MCF 10A (cell line): ENCODE measurements at regions not wholly inside any gene's neighbourhood (a gene's known extent, or its start where the extent isn't known, plus 50 kb on each side); places are given as distances from the start of the nearest gene placed in this dataset.

Experiments used
- BruUV-seq: library from RNA; stranded (reverse); fragments of 400-500 nt; replicated peaks from 2 replicates; lab custom pipeline; 2021; lab: Mats Ljungman, UMichigan
- CTCF ChIA-PET: fragments of 300-600 bp; sonication (Branson Sonifier 250); formaldehyde crosslinking; extraction: SDS; loops from one replicate; lab custom pipeline; 2021; ENCODE audit warnings: antibody characterized with exemption, inconsistent platforms; lab: Yijun Ruan, JAX
- POLR2A ChIA-PET: fragments of 300-600, 350-650 bp; sonication (Branson Sonifier 250); formaldehyde crosslinking; extraction: SDS; loops from one replicate; lab custom pipeline; 2020; ENCODE audit warnings: antibody characterized with exemption, inconsistent platforms; lab: Yijun Ruan, JAX
- DNase-seq: peaks from one replicate; pipeline ENCODE4 v3.0.0-alpha.2; 2018; ENCODE audit not compliant: unreplicated experiment
- H3K27ac Mint-ChIP-seq: one replicate; pipeline ENCODE4 v1.8.0; 2022; ENCODE audit warnings: mild to moderate bottlenecking, low read depth, mixed read lengths; ENCODE audit not compliant: unreplicated experiment
- H3K27me3 Mint-ChIP-seq: one replicate; pipeline ENCODE4 v1.8.0; 2022; ENCODE audit warnings: mixed read lengths; ENCODE audit not compliant: insufficient read depth, unreplicated experiment
- H3K36me3 Mint-ChIP-seq: one replicate; pipeline ENCODE4 v1.8.0; 2022; ENCODE audit warnings: mild to moderate bottlenecking, moderate library complexity, mixed read lengths; ENCODE audit not compliant: insufficient read depth, unreplicated experiment
- H3K4me1 Mint-ChIP-seq: one replicate; pipeline ENCODE4 v1.8.0; 2022; ENCODE audit warnings: mixed read lengths; ENCODE audit not compliant: insufficient read depth, unreplicated experiment
- H3K4me3 Mint-ChIP-seq: one replicate; pipeline ENCODE4 v1.8.0; 2022; ENCODE audit warnings: mild to moderate bottlenecking, moderate library complexity, mixed read lengths; ENCODE audit not compliant: unreplicated experiment
- H3K9me3 Mint-ChIP-seq: one replicate; pipeline ENCODE4 v1.8.0; 2022; ENCODE audit warnings: mixed read lengths; ENCODE audit not compliant: unreplicated experiment
- CTCF ChIP-seq: fragments of 200-600 bp; IDR thresholded peaks from one replicate; pipeline ENCODE4 v1.8.0; 2022; ENCODE audit warnings: antibody characterized with exemption, mild to moderate bottlenecking; ENCODE audit not compliant: unreplicated experiment
- intact Hi-C: fragments of 100-400 bp; cut with micrococcal nuclease; formaldehyde crosslinking; loops from 2 replicates; pipeline ENCODE4 v1.14.1; 2022

- H3K27me3 Mint-ChIP-seq = no peaks in the 10 kb centered on the region
- no peak overlapping the region for H3K27ac Mint-ChIP-seq
- ChIA-PET POLR2A (interaction anchor here (0.6 to 0.8 kb wide), 3 partner anchors 9 to 180 kb away, joined by 3 to 4 read pairs (median 4); no protein-coding TSS in a partner anchor), CTCF (no interaction called here)
- BruUV-seq = no TSS peak
- peaks cover 17% of the 10 kb centered on the region for H3K4me1 Mint-ChIP-seq
- DNase-seq = no peak
- intact Hi-C loops = no loop called here
- no peak overlapping the region for H3K4me3 Mint-ChIP-seq
- H3K36me3 Mint-ChIP-seq = no peaks in the 10 kb centered on the region
- H3K9me3 Mint-ChIP-seq = no peaks in the 10 kb centered on the region
- TF ChIP-seq CTCF = no peak
These were observed 98.4 kb upstream of the CAST start for GRCh38 chr5:96563816-96564215.

GRCh38 chr5:96565582-96566265 is 96.5 kb upstream of the CAST start:
- H3K27ac Mint-ChIP-seq = peak overlapping the region; percentile 27
- TF ChIP-seq CTCF = no peak
- DNase-seq = peak; percentile 65
- peaks cover 25% of the 10 kb centered on the region for H3K4me1 Mint-ChIP-seq
- ChIA-PET CTCF (interaction anchor here (1.3 to 3.7 kb wide), 2 partner anchors 36 to 222 kb away, joined by 3 to 13 read pairs; no protein-coding TSS in a partner anchor), POLR2A (interaction anchor here (0.6 to 4.0 kb wide), 3 partner anchors 15 to 73 kb away, joined by 3 to 16 read pairs (median 6); no protein-coding TSS in a partner anchor)
- H3K27me3 Mint-ChIP-seq = no peaks in the 10 kb centered on the region
- BruUV-seq = no TSS peak
- intact Hi-C loops = no loop called here
- H3K36me3 Mint-ChIP-seq = no peaks in the 10 kb centered on the region
- H3K9me3 Mint-ChIP-seq = no peaks in the 10 kb centered on the region
- no peak overlapping the region for H3K4me3 Mint-ChIP-seq

GRCh38 chr5:96566833-96567587 is 95.2 kb upstream of the CAST start:
- no peaks in the 10 kb centered on the region for H3K9me3 Mint-ChIP-seq
- no peaks in the 10 kb centered on the region for H3K27me3 Mint-ChIP-seq
- no peak for TF ChIP-seq CTCF
- intact Hi-C loops = no loop called here
- H3K4me3 Mint-ChIP-seq = no peak overlapping the region
- ChIA-PET CTCF (interaction anchor here (0.6 to 3.7 kb wide), 9 partner anchors 14 to 223 kb away, joined by 3 to 13 read pairs (median 3); no protein-coding TSS in a partner anchor), POLR2A (interaction anchor here (0.6 to 4.0 kb wide), 8 partner anchors 13 to 1126 kb away, joined by 3 to 16 read pairs (median 4); no protein-coding TSS in a partner anchor)
- peaks cover 25% of the 10 kb centered on the region for H3K4me1 Mint-ChIP-seq
- no TSS peak for BruUV-seq
- peak; percentile 38 for DNase-seq
- peak overlapping the region; percentile 68 for H3K27ac Mint-ChIP-seq
- H3K36me3 Mint-ChIP-seq = no peaks in the 10 kb centered on the region

GRCh38 chr5:96569332-96569731 is 92.8 kb upstream of the CAST start:
- Mint-ChIP-seq H3K9me3 (no peaks in the 10 kb centered on the region), H3K27me3 (no peaks in the 10 kb centered on the region), H3K36me3 (no peaks in the 10 kb centered on the region), H3K4me1 (peaks cover 39% of the 10 kb centered on the region), H3K4me3 (no peak overlapping the region), H3K27ac (no peak overlapping the region)
- no peak for TF ChIP-seq CTCF
- intact Hi-C loops = no loop called here
- ChIA-PET POLR2A (interaction anchor here (4.0 kb wide), 1 partner anchor 60 kb away, joined by 16 read pairs; no protein-coding TSS in a partner anchor), CTCF (interaction anchor here (1.0 to 1.3 kb wide), 3 partner anchors 31 to 226 kb away, joined by 3 to 6 read pairs (median 3); no protein-coding TSS in a partner anchor)
- BruUV-seq = no TSS peak
- no peak for DNase-seq
